CD4-positive, alpha-beta T cell (primary cell): ENCODE measurements at regions not wholly inside any gene's neighbourhood (a gene's known extent, or its start where the extent isn't known, plus 50 kb on each side); places are given as distances from the start of the nearest gene placed in this dataset.

Experiments used
- ATAC-seq: fragments of 200-7000 bp; cut with Tn5 transposase; one replicate; pipeline ENCODE4 v1.10.0; 2022; ENCODE audit warnings: mild to moderate bottlenecking; ENCODE audit not compliant: poor library complexity
- CTCF ChIA-PET: fragments of 350-600 bp; sonication (Branson Sonifier 250); formaldehyde crosslinking; loops from one replicate; lab custom pipeline; 2021; ENCODE audit warnings: antibody characterized with exemption, inconsistent platforms; lab: Charles Lee
- POLR2A ChIA-PET: fragments of 350-600 bp; sonication (Branson Sonifier 250); formaldehyde crosslinking; loops from one replicate; lab custom pipeline; 2021; ENCODE audit warnings: antibody characterized with exemption, inconsistent platforms; lab: Charles Lee
- DNase-seq, 14 experiments: peaks; one replicate each; pipeline ENCODE4 v3.0.0-alpha.2; 2013 to 2020; ENCODE audit warnings: mixed read lengths in 2 of 14
- H3K27ac ChIP-seq, 2 donors: one replicate each; pipeline versions ENCODE4 v1.5.1 to v1.7.0; 2013; ENCODE audit warnings: low read length in 2 of 2, low read depth in 1 of 2, mild to moderate bottlenecking in 1 of 2
- H3K27me3 ChIP-seq, 2 experiments: 1 replicate in 1 of 2; 2 replicates in 1 of 2; pipeline versions ENCODE4 v1.6.1 to v1.7.0; 2013; ENCODE audit warnings: low read length in 2 of 2, control low read depth in 1 of 2, mild to moderate bottlenecking in 1 of 2, moderate library complexity in 1 of 2; ENCODE audit not compliant: insufficient read depth in 2 of 2, control insufficient read depth in 1 of 2
- H3K36me3 ChIP-seq: one replicate; pipeline ENCODE4 v1.6.1; 2013; ENCODE audit warnings: low read length, control low read depth; ENCODE audit not compliant: insufficient read depth
- H3K4me1 ChIP-seq: one replicate; pipeline ENCODE4 v1.6.1; 2013; ENCODE audit warnings: low read length, control low read depth; ENCODE audit not compliant: insufficient read depth
- H3K4me3 ChIP-seq: one replicate; pipeline ENCODE4 v1.5.1; 2013; ENCODE audit warnings: mild to moderate bottlenecking, low read length, moderate library complexity
- H3K9me3 ChIP-seq, 2 experiments: 1 replicate in 1 of 2; 2 replicates in 1 of 2; pipeline versions ENCODE4 v1.6.1 to v1.7.0; 2013; ENCODE audit warnings: low read length in 2 of 2, mild to moderate bottlenecking in 2 of 2, control low read depth in 1 of 2, moderate library complexity in 1 of 2; ENCODE audit not compliant: control insufficient read depth in 1 of 2, insufficient read depth in 1 of 2
- H3K27ac Mint-ChIP-seq: one replicate; pipeline ENCODE4 v1.8.0; 2020; ENCODE audit warnings: mixed read lengths
- H3K27me3 Mint-ChIP-seq: one replicate; pipeline ENCODE4 v1.8.0; 2021; ENCODE audit warnings: mixed read lengths
- H3K36me3 Mint-ChIP-seq: one replicate; pipeline ENCODE4 v1.8.0; 2021; ENCODE audit warnings: low read depth, mixed read lengths
- H3K4me1 Mint-ChIP-seq: one replicate; pipeline ENCODE4 v1.8.0; 2021; ENCODE audit warnings: low read depth, mixed read lengths
- H3K4me3 Mint-ChIP-seq: one replicate; pipeline ENCODE4 v1.8.0; 2020; ENCODE audit warnings: mild to moderate bottlenecking, mixed read lengths
- H3K9me3 Mint-ChIP-seq: one replicate; pipeline ENCODE4 v1.8.0; 2020; ENCODE audit warnings: mixed read lengths
- CTCF ChIP-seq: fragments of 200-600 bp; IDR thresholded peaks from one replicate; pipeline ENCODE4 v1.8.0; 2022; ENCODE audit warnings: antibody characterized with exemption, mild to moderate bottlenecking
- intact Hi-C, 2 experiments: fragments of 100-400 bp; cut with DNase I in 1 of 2; cut with micrococcal nuclease in 1 of 2; formaldehyde crosslinking; loops; one replicate each; pipeline versions ENCODE4 v1.15.1 to v1.9.0; 2023 to 2025; cut with DNase I, micrococcal nuclease

GRCh38 chr11:30775233-30775522 is 189.0 kb upstream of the MPPED2 start:
- no peak overlapping the region for H3K27ac Mint-ChIP-seq
- no peak overlapping the region for H3K4me3 Mint-ChIP-seq
- H3K27me3 Mint-ChIP-seq: no peaks in the 10 kb centered on the region
- ATAC-seq: no peak
- Histone ChIP-seq H3K27me3 (no peaks in the 10 kb centered on the region), H3K4me3 (no peak overlapping the region), H3K36me3 (no peaks in the 10 kb centered on the region), H3K4me1 (no peaks in the 10 kb centered on the region), H3K9me3 (no peaks in the 10 kb centered on the region), H3K27ac (no peak overlapping the region)
- no peak for TF ChIP-seq CTCF
- intact Hi-C loops: no loop called here
- DNase-seq: no peak
- ChIA-PET CTCF (no interaction called here), POLR2A (no interaction called here)
- no peaks in the 10 kb centered on the region for H3K36me3 Mint-ChIP-seq
- peaks cover 6% of the 10 kb centered on the region for H3K9me3 Mint-ChIP-seq
- H3K4me1 Mint-ChIP-seq: no peaks in the 10 kb centered on the region

- intact Hi-C loops: no loop called here
- Mint-ChIP-seq H3K36me3 (no peaks in the 10 kb centered on the region), H3K9me3 (peaks cover 6% of the 10 kb centered on the region), H3K4me1 (no peaks in the 10 kb centered on the region), H3K27me3 (no peaks in the 10 kb centered on the region), H3K4me3 (no peak overlapping the region), H3K27ac (no peak overlapping the region)
- H3K36me3 ChIP-seq: no peaks in the 10 kb centered on the region
- ChIA-PET CTCF (no interaction called here), POLR2A (no interaction called here)
- no peaks in the 10 kb centered on the region for H3K4me1 ChIP-seq
- ATAC-seq: no peak
- H3K4me3 ChIP-seq: no peak overlapping the region
- H3K9me3 ChIP-seq: no peaks in the 10 kb centered on the region
- H3K27me3 ChIP-seq: no peaks in the 10 kb centered on the region
- DNase-seq: no peak
- H3K27ac ChIP-seq: no peak overlapping the region
- no peak for TF ChIP-seq CTCF
These were observed 188.5 kb upstream of the MPPED2 start for GRCh38 chr11:30774496-30775232.

- Histone ChIP-seq H3K4me3 (no peak overlapping the region), H3K27ac (no peak overlapping the region), H3K9me3 (no peaks in the 10 kb centered on the region), H3K4me1 (no peaks in the 10 kb centered on the region), H3K36me3 (no peaks in the 10 kb centered on the region), H3K27me3 (no peaks in the 10 kb centered on the region)
- POLR2A ChIA-PET: no interaction called here
- no peak overlapping the region for H3K4me3 Mint-ChIP-seq
- no peak for ATAC-seq
- H3K9me3 Mint-ChIP-seq: peaks cover 6% of the 10 kb centered on the region
- no peaks in the 10 kb centered on the region for H3K27me3 Mint-ChIP-seq
- H3K36me3 Mint-ChIP-seq: no peaks in the 10 kb centered on the region
- intact Hi-C loops: no loop called here
- DNase-seq: no peak
- H3K27ac Mint-ChIP-seq: no peak overlapping the region
- no peaks in the 10 kb centered on the region for H3K4me1 Mint-ChIP-seq
- no peak for TF ChIP-seq CTCF
- CTCF ChIA-PET: no interaction called here
These were observed 186.8 kb upstream of the MPPED2 start for GRCh38 chr11:30772908-30773307.
